ENCODE measurements at regions not wholly inside any gene's neighbourhood (a gene's known extent, or its start where the extent isn't known, plus 50 kb on each side); places are given as distances from the start of the nearest gene placed in this dataset.

DNA sequence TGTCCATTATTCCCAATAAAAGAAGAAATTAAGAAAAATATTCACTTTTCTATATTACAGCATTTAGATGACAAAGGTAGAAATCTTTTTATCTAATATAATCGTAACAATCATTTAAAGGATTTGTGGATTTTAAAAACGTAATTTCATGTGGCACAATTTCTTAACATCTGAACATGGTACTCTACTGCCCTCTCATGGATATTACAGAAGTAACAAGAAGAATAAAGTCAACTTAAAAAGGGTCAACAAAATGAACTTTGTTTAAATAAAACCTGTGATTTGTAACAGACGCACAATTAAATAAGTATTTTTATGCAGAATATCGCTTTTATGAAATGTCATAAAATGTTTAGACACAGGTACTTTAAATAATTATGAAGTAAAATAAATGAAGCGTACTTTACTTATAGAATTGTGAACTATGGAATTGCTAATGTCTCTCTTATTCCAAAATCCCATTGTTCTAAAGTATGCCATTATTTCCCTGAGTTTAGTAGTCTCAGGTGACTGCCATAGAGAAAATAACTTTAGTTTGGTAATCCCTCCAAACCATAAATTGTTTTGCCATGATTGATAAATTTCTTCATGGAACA lies 366.8 kb upstream of the ZNF385D start:
- DNase-seq, result no peak

DNA sequence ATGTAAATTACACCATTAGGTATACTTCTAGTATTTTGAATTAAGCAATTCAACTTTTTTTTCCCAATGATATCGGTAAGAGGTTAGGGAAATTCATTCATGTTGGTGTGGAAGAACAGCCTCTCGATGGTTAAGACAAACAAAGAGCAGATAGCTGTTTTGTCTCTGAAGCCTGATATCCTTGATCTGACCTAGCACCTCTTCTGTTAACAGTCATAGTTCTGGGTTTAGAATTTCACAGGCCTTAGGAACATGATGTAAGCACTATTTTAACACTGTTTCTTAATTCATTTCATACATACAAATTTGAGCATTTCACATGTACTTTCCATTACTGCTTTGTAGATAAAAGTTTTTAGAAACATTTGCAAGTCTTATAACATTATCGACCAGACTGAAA lies 367.5 kb upstream of the ZNF385D start:
- no peak for DNase-seq

DNA sequence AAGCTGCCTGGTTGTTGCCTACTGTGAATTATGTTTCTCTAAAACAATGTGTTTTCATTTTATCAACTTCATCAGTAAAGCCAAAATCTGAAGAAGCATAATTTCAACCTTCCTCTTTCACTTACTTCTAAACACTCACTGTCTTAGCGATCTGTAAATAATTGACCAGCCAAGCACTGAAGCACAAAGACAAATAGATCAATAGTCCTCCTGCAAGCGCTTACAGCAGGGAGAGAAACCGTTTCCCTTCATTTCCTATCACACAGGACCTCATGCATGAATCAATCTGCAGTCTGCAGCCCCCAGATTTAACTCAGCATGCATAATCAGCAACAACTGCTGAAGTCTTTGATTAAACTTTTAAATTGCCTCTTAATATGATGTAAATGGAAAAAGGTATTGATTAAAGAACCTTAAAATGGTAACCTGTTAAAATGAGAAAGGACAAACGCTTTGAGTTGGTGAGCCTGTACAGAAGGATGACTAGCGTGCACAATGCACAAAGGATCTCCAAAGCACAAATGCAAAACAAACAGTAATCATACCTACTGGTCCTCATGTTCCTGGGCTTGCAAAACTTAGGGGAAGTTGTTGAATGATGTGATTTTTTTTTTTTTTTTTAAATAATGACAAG lies 370.2 kb upstream of the ZNF385D start:
- no peak for DNase-seq

DNA sequence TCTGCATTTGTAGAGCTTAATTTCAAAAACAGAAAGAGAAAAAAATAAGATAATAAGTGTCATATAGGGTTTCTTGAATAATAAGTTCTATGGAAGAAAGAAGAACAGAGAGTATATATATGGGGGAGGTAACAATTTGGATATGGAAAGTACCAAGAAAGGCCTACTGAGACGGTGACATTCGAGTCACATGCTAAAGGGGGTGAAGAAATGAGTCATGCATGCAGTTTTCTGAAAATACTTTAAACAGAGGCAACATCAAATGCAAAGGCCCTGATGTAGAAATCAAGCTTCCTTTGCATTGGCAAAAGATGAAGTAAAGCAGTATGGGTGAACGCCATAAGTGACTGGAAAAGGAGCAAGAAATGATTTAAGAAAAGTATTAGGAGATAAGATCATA lies 371.6 kb upstream of the ZNF385D start:
- no peak for DNase-seq

DNA sequence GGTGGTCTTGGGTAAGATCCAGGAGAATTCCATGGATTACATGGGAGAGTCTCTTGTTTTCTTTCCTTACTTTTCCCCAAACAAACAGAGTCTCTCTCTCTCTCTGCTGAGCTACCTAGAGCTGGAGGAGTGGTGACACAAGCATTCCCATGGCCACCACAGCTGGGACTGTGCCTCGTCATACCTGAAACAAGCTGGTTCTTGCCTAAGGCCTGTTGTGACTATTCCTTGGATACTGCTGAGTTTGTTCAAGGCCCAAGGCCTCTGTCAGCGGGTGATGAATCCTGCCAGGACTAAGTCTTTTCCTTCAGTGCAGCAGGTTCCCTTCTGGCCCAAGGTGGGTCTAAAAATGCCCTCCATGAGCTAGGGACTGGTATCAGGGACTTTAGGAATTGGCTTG lies 378.1 kb upstream of the ZNF385D start:
- DNase-seq, result no peak

DNA sequence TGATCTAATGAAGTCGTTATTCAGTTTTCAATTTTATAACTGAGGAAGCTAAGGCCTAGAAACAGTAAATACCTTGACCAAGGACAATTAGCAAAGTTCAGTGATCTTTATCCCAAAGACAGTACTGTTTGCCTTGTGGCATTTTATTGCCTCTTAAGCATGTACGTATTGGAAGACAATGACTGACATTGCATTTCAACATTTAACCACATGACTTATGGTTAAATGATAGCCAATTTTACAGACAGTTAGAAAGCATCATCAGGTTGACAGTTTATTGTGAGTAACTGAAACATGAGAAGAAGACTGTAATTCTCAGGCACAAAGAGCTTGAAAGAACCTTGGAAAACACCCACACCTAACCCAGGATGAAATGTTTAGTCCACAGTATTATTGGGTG lies 390.8 kb upstream of the ZNF385D start:
- DNase-seq, result no peak

DNA sequence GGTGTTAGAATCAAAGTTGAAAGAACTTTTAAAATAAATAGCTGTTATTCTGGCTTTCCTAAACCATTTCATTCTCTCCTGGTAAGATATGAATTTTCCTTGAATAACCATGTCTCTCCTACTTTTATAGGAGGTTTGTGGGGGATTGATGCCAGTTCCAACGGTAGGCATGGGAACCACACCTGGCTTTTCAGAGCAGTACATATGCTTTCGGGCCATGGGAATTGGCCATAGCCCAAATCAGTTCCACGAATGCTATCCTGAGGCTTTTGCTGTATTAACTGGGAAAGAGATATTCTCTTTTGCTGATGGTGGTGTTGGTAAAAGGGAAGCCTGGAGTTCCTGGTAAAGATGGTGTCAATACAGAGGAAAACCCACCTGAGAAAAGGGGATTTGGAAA lies 396.2 kb upstream of the ZNF385D start:
- DNase-seq, result no peak

DNA sequence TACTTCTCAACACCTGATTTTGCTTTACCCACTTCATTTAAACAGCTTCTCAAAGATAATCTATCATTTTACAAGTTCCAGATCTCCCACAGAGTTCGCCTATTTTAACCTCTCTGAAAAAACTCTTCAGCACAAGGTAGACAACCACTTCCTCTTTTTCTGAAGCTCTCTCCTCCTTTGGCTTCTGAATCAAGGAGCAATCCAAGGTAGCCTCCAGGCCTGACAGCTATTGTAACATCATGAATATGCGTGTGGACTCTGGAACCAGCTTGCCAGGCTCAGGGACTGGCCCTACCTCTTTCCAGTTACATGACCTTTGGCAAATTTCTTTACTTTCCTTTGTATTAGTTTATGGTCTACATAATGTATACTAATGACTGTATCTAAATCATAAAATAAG lies 405.9 kb upstream of the ZNF385D start:
- DNase-seq, result no peak

DNA sequence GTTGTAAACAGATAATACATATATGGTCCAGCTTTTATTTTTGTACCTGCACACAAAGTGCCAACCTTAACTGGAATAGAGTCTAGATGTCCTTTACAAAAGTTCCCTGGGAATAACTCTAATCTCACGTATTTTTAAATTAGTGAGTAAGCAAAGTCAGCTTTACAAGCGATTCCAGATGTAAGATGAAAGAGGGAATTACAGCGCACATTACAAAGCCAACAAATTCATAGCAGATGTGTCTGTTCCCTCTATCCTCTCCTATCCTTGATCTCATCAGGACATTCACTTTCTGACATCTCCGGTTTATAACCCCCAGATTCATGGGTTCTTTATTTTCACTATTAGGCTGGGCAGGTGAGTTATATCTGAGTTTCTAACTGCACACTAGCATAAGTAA lies 406.8 kb upstream of the ZNF385D start:
- no peak for DNase-seq

DNA sequence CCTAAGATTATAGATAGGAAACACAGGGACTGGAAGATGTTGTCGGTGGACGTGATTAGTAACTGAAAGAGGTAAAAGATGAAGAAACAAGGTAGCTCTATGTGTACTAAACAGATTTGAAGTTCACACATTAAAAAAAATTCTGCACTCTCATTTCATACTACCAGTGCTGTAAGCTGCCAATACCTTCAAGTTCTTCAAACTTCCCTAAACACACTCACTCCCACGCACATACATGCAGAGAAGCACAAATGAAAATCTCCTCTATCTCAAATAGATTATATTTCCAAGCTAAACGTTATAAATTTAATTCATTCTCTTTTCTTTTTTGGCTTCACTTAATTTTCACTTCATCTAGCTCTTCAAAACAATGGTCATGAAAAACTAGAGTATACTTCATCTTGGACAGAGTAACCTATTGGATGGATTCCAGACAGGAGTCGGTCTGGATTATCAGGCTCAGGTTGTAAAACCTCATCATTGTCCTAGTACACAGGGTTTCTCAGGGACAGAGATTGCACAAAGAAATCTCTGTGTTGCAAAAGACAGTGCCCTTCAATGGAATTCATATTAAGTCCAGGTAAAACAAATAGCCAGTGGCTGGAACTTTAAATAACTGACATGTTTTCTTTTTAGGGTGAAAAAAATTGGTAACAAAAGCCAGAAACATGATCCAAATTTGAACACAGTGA lies 408.1 kb upstream of the ZNF385D start:
- DNase-seq, result no peak

DNA sequence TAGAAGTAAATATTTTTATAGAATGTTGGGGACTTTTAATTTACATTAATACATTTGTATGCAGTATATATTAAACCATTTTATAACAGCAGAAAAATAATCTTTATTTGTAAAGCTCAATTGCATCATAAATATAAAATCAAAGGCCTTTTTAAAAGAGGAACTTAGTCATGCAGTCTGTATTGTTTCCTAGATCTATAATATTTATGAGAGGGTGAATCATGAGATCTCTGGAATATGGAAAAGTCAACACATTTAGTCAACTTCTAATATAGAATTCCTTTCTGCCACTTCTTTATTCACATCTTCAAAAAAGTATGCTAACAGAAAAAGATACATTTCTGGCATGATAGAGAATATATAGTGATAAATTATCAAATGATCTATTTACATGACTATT lies 410.3 kb upstream of the ZNF385D start:
- DNase-seq, result no peak

DNA sequence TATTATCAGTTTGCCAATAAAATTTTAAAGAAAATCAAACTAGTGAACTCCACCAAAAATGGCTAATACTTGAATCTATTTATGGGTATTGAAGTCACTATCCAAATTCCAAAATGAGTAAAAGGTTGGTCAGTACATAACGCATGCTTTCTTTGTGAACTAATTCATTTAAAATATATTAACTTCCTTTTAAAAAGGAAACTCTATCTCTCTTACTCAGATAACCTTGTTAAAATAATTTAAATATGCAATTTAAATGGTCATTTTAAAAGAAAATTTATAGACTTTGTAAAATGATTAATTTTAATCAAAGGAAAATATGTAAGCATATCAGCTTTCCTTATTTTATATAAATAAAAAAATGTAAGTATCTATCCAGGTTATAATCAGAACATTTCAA lies 419.4 kb upstream of the ZNF385D start:
- DNase-seq, result no peak

DNA sequence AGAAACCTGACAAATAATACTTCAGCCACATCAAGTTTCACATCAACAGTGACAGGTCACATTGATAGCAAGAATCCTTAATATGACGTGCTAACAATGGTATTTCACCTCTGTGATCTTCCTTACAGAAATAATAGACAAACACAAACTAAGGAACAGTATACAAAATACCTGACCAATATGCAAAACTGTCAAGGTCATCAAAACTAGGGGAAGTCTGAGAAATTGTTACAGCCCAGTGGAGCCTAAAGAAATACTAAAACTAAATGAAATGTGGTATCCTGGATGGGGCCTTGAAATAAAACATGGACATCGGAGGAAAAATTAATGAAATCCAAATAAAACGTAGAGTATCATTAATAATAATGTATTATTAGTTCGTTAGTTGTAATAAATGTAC lies 422.0 kb upstream of the ZNF385D start:
- DNase-seq, result no peak

DNA sequence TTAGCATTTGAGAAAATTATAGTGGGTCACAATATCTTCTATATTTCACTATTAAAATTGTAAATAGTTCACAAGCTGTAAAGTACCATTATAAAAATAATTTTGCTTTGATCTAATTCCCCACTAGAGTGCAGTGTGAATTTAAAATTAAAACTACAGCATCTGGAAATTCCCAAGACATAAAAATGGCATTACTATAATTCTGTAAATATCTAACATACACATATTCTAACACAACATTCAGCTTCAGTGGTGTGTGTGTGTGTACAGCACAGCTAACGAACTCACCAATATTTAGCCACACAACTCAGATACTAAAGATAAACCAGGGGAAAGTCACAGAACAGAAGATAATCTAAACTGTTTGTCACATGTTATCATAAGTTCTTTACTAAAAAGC lies 424.9 kb upstream of the ZNF385D start:
- no peak for DNase-seq

DNA sequence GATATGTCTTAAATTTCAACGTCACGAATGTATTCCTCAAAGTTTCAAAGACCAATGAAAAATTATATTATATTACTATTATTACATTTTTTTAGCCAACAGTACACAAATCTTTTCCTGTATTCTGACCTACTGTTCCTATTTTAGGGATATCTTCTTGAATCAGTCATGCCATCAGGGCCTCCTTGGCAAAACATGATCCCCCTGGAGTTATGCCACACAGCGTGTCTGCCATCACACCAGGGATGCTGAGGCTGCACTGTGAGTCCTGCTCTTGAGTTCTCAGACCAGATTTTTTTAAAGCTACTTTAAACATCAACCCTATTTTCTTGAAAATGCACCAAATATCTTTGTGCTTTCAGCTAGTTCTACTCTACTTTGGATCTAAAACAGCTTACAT lies 425.9 kb upstream of the ZNF385D start:
- DNase-seq, result no peak

DNA sequence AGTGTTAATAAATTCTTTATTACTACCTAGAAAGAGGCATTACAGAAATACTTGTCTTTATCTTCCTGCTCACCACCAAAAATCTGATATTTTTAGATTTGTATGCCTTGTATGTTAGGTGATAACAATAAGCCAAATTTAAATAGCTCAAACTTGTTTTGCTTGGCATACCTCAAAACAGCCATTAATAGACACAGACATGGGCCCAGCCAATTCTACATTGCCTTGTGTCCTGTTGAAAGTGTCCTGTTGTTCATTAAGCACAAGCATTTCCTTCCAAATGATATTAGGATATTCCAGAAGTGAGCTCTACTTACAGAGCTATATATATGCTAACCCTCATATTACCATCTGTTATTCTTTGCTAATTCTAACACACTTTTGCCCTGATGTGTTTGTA lies 438.6 kb upstream of the ZNF385D start:
- no peak for DNase-seq

DNA sequence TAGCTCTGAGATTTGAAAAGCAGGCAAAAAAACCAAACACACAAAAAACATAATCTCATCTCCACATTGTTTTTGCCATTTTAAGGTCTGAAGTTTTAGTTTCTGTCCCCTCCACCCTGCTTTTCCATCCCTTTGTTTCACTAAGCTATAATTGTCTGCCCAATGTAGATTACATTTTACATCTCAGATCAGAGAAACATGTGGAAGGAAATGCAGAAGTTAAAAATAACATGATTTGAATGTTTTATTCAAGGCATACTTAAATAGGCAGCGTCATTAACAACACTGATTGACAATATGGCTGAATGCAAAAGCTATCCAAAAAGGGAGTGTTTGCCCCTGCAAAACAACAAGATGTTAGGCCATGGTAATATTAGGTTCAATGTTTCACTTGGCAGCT lies 448.1 kb upstream of the ZNF385D start:
- DNase-seq, result no peak

DNA sequence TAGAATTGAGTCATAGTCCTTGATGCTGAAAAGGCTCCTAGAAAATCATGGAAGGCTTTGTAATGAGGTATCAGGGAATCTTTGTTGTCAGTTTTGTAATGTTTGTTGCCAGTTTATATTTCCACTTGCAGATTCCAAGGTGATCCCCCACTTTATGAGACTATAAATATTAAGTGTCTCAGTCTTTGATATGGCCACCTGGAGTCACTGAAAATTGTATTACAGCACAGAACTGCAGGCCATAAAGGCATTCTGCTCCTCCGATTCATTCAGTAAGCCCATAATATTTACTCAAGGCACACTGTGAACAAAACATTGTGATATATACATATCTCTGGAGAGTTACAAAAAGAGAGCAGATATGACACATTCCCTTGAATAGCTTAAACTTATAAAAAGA lies 457.8 kb upstream of the ZNF385D start:
- DNase-seq, result no peak

DNA sequence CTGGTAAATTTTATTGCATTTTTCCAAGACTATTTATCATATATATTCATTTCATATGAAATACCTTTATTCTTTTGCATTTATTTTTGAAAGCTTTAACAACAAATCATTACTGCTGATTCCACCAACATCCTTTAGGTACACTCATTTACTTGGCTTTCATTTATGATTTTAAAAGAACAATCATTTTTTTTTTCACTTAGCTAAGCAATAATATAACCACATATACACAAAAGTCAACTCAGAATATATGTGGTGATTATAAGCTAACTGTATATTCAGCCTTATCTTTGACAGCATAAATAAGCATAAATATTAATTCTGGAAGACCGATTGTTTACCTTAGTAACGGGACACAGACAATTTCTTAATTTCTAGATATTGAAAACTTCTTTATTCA lies 458.6 kb upstream of the ZNF385D start:
- DNase-seq, result no peak

DNA sequence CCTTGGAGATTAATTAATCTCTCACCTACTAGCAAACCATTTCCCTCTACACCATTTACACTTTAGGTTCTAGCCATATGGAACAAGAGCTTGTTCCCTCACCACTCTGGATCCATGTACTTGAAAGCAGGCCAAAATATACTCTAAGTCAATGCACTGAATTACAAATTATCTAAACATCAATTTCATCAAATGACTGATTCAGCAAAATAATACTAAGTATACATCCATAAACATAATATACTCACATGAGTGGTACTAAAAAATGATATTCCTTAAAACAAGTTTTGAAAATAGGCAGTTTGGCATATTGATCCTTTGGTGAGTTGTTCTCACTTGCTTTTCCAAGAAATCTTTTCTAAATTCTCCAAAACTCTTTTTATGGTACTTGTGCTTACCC lies 459.7 kb upstream of the ZNF385D start:
- DNase-seq, result no peak

DNA sequence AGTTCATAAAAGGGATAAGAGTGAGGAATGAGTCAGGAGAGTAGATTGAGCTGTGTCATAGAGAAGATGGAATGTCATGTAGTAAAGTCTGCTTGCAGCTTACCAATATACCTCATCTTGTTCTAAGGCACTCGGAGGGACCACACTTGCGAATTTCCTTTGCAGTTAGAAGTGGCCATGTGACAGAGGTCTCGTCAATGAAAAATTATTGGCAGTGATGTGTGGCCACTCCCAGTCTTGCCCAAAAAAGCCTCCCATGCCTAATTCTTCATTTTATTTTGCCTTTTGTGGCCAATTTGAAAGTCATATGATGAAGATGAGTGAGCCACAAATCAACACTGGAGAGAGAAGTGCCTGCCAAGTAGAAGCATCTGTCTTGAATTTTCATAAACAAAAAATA lies 465.6 kb upstream of the ZNF385D start:
- DNase-seq, result no peak

DNA sequence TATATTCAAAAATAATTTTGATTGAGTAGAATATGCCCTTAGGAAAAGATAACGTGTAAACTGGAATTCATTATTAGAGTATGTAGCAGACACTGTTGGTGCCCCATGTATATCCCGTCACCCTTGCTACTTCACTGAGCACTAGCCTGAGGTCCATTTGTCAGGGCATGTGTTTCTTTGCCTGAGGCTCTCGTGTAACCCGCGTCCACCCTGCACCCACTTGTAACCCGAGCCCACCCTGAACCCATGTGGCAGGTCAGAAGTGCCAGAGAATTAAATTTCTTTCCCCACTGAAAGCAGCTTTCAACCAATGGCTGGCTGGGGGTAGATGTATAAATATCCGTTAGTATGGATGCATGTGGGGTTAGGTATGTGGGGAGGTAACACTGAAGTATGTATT lies 474.2 kb upstream of the ZNF385D start:
- no peak for DNase-seq

DNA sequence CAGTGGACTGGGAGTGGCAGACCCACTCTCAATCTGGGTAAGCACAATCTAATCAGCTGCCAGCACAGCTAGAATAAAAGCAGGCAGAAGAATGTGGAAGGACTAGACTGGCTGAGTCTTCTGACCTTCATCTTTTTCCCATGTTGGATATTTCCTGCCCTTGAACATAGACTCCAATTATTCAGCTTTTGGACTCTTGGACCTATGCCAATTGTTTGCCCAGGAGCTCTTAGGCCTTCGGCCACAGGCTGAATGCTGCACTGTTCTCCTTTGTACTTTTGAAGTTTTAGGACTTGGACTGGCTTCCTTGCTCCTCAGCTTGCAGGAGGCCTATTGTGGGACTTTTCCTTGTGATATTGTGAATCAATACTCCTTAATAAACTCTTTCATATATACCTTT lies 477.7 kb upstream of the ZNF385D start:
- DNase-seq, result no peak

DNA sequence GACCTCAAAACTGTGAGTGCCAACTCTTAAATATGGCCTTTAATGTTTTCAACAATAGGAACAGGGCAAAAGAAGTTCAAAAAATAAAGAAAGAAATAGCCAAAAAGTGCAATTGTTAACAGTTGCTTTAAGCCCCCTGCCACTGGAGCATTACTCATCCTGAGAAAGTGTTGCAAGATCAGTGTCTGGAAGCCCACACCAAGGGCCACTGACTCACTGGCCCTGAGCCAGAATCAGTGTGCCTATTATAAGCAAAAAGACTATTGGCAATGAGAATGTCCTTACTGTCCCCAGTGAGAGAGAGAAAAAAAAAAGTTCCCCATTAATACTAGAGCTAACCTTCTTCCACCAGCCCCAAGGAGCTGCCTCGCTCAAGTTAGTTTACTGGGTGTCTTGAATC lies 480.1 kb upstream of the ZNF385D start:
- DNase-seq, result no peak
